ENCODE measurements at regions not wholly inside any gene's neighbourhood (a gene's known extent, or its start where the extent isn't known, plus 50 kb on each side); places are given as distances from the start of the nearest gene placed in this dataset.
"Not testable (repeated sequence)": the region's sequence is repeated elsewhere in the genome, so short reads cannot be mapped to it uniquely, and the experiment has no call there.

DNA sequence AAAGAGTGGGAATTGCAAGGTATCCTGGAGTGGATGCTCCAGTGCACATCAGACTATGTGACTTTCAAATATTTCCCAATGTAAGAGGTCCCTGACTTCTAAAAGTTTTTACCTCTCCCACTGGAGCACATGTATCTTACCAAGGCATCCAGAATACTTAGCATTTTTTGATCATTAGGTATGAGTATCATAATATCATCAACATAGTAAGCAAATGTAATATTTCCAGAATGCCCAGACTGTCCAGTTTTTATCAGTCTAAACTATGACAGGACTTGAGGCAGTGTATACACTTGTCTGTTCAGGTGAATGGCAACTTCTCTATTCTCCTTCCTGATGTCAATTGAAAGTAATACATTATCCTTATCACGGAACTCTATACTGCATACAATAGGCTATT lies 924.6 kb upstream of the GJE1 start:
- no peak for DNase-seq

DNA sequence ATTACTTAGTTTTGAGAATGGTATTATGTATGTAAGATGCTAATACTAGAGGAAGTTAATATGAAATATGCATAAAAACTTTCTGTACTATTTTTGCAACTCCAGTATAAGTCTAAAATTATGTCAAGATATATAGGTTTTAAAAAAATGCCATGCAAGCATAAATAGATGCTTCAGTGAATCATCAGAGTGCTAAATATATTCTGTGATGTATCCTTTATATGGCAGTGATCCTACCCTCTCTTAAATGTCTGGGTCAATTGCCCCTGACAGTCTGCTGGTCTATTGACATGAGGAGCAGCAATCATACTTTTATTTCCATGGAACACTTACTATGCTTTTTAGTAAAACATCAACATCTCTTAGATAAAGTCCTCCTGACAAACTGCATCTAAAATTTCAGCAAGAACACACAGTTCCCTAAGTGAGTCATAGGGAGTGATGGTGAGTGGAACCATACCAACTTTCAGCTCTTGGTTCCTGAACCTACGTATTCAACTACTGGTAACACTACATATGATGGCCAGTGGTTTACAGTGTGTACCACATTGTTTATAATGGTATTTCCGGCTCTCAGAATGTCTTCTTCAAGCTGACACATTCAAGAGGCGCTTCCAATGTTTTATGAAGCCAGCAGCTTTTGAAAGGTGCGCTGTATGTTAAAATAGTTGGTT lies 928.7 kb upstream of the GJE1 start:
- DNase-seq, result no peak

DNA sequence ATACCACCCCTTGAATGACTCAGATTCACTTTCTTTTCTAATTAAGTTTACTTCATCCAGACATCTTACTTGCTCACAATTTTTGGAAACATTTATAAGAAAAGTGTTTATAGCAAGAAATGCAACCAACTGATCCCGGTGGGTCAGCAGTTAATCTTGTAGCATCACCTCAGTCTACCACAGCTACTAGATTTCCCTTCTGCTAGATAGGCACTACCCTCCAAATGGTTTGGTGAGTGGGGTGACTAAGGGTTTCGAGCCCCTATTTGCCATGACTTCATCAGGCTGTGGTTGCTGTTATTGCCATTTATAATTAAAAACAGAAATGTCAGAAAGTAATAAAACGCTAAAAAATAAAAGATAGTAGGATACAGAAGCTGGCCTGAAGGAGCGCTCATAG lies 930.1 kb upstream of the GJE1 start:
- no peak for DNase-seq

DNA sequence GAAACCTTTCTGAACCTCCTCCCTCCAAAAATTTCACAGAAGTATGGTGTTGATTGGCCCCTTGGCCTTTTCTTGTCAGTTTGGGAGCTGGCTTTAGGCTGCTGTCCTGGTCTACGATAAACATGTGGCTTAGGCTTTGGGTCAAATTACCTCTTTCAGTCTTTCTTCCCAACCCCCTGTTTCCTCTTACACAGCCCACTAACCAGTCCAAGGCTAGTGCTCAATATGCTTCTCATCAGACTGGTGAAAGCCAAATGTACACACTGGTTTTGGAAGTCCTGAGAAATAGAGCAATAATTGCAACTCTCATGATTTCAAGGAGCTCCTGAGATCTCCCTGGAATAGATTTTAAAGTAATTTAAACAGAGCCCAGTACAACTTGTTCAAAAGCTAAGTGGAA lies 933.7 kb upstream of the GJE1 start:
- DNase-seq, result no peak

DNA sequence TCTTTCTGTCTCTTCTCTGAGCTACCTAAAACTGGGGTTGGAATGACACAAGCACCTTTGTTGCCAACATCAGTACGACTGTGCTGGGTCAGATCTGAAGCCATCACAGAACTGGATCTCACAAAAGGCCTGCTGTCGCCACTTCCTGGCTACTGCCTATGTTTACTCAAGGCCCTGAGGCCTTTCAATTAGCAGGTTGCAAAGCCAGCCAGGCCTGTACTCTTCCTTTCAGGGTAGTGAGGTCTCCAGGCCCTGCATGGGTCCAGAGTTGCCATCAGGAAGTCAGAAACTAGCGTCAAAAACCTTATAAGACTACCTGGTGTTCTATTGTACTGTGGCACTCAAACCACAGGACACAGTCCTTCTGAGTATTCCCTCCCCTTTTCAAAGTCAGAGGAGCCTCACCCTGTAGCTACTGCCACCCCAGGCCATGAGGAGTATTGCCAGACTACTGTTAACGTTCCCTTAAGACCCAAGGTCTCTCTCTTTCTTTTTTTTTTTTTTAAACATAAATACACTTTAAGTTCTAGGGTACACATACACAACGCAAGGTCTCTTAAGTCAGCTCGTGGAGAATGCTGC lies 937.4 kb upstream of the GJE1 start:
- no peak for DNase-seq

DNA sequence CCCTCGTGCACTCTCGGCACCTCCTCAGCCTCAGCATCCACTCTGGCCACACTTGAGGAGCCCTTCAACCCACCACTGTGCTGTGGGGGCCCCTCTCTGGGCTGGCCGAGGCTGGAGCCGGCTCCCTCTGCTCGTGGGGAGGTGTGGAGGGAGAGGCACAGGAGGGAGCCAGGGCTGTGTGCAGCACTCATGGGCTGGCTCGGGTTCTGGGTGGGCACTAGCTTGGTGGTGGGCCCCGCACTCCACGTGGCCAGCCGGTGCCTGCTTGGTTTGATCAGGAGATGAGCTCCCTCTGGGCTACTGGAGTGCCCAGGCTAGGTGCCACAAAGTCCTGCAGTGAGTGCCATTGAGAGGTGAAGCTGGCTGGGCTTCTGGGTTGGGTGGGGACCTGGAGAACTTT lies 949.4 kb upstream of the GJE1 start:
- no peak for DNase-seq

DNA sequence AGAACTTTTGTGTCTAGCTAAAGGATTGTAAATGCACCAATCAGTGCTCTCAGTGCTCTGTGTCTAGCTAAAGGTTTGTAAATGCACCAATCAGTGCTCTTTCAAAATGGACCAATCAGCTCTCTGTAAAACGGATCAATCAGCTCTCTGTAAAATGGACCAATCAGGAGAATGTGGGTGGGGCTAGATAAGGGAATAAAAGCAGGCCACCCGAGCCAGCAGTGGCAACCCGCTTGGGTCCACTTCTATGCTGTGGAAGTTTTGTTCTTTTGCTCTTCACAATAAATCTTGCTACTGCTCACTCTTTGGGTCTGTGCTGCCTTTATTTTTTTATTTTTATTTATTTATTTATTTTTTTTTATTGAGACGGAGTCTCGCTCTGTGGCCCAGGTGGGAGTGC lies 957.3 kb upstream of the GJE1 start:
- DNase-seq, result not testable (repeated sequence)

DNA sequence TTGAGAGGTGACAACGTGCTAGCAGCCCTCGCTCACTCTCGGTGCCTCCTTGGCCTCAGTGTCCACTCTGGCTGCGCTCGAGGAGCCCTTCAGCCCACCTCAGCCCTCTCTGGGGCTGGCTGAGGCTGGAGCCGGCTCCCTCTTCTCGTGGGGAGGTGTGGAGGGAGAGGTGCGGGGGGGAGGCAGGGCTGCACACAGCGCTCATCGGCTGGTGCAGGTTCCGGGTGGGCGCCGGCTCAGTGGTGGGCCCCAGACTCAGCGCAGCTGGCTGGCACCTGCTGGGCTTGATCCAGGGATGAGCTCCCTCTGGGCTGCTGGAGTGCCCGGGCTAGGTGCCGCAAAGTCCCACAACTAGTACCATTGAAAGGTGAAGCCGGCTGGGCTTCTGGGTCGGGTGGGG lies 957.8 kb upstream of the GJE1 start:
- no peak for DNase-seq

DNA sequence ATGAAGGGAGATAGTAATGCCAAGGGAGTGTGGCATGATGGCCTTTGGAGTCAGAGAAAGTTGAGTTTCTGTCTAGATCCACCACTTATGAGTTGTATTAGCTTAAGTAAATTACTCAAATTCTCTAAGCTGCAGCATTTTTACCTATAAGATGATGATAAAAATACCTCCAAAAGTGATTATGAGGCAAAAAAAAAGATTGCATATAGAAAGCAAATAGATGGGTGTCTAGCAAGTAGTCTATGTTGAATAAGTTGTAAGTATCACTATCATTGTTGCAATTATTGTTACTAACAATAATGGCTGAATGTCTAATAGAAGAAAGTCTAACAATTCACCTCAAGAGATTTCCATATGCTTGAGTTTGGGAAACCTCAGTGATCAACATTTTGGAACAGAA lies 959.2 kb upstream of the GJE1 start:
- no peak for DNase-seq

DNA sequence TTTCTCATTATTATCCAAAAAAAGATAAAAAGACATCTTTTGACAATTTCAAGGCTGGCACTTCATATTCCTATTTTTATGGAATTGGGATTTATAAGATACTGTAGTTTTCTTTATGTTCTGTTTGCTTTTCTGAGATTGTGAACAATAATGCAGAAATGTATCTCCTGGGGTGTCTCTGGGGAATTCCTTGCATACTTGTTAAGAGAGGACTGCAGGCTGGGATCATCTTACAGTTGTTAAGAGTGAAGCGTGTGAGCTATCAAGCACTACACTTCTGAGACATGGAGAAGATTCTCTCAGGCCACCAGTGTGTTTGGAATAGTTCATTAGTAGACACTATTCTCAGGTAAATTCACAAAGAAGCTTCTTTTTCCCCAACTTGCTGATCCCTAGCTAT lies 963.3 kb upstream of the GJE1 start:
- no peak for DNase-seq

DNA sequence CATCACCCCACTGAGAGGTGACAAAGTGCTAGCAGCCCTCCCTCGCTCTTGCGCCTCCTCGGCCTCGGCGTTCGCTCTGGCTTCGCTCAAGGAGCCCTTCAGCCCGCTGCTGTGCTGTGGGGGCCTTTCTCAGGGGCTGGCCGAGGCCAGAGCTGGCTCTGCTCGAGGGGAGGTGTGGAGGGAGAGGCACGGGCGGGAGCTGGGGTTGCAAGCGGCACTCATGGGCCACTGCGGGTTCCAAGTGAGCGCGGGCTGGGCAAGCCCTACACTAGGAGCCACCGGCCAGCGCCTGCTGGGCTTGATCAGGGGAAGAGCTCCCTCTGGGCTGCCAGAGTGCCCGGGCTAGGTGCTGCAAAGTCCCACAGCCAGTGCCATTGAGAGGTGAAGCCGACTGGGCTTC lies 964.8 kb upstream of the GJE1 start:
- no peak for DNase-seq

DNA sequence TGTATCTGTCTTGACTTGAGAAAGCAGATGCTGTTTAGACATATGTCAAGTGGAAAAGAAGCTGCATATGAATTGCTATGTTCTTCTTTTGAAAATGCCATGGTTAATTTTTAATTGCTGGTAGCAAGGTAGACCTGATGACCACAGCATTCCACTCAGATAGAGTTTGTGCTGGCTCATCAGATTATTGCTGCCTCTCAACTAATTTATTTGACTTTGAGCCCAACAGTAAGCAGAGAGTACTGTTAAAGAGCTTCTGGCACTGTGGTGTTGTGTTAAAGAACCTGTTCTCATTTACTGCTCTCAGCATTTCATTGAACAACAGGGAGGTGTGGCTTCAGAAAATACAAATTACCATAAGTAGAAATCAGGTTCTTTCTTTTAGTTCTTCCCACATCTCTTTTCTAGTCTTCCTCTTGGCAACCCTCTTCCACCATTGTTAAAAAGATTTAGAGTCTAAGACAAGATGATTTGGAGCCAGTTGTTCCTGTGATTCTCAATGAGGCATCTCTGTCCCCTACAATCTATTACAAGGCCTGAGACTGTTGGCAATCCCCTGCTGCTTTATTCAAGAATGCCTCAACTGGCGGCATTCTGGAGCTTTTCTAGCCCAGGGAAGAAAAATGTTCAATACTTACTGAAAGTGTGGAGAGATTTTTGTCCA lies 967.6 kb upstream of the GJE1 start:
- DNase-seq, result no peak

DNA sequence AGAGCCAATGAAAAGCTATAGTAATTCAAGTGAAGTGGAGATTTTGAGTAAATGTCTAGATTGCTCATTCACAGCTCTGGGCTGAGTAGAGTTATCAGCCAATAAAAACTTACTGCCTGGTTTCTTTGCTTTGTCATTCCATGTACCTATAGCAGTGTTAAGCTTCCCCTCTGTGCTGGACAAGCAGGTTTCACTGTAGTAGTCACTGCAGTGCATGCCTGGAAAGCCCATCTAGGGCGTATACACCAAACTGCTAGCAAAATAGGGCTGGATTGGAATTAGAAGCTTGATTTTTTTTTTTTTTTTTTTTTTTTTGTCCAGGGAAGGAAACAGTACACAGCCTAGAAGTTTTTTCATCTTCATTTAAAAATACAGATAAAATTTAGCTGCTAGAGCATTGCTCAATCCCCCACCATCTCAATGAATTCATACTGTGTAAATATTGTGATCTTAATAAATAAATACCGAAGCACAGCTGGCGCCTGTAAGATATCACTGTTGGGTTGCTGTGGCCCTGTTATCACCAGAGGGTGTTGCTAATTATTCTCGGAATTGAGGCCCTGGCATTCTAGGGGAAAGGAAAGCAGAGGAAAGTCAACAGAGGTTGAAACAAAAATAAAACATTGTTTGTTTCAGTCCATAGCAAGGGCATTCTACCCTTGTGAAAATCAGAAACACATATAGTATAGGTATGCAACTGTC lies 968.5 kb upstream of the GJE1 start:
- no peak for DNase-seq

DNA sequence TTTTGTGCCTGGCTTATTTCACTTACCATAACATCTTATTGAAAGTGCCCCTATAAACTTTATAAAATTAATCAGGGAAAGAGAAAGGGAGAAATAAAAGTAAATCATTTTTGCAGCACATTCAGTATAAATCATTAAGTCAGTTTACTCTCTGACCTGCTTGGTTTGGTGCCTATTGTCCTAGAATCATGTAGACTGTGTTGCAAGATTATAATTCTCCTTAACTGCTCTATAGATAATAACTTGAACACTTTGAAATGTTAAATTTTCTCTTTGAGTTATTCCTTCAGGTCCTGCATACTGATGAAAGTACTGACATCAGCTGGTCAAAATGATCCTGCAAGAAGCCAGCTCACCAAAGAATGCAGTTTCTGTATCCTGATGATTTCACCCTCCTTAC lies 969.6 kb upstream of the GJE1 start:
- no peak for DNase-seq

DNA sequence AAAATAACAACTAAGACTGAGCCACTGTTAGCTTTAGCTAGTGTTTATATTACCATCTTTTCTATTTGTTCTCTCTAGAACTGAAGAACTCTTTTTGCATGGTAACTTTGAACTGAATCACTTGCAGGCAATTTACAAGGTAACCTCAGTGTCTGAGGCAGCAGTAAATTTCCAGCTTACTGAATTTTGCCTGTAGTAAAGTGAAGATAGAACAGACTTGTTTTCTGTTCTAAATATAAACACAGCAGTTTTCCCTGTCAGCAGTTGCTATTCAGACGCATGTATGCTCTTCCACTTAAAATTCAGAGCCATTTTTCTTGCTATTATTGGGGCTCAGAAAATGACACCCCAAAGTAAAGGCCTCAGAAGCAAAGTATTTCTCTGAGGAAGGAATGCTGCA lies 974.0 kb upstream of the GJE1 start:
- no peak for DNase-seq

DNA sequence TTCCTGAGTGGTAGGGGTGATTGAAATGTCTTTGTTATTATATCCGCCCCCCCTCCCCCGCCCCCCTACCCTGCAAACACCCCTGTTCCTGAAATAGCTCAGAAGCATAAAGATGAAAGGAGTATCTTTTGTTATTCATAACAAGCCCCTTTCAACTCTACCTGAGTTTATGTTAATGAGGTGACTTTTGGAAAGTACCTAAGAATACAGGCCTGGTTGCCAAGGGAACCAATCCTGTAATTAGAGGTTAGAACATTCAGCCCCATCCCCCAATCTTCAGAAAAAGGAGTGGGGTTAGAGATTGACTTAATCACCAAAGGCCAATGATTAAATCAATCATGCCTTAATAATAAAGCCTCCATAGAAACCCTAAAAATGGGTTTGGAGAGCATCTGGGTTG lies 979.2 kb upstream of the GJE1 start:
- peak; percentile 25 for DNase-seq

DNA sequence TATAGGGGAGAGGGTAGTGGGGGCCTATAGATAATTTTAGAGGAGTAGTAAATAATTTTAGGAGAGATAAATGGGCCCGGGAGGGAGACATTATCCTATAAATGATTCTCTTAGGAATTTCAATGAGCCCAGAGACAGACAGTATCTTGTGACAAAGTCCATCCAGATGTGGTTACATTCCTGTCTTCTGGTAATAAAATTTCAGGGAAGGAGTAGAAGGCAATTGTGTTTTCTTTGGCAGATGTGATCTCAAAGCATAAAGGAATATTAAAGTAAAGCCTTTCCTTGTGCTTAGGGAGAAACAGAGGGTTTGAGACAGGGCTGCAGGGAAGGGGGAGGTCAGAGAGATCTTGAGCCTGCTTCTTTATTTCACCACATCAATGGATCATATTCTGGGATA lies 979.8 kb upstream of the GJE1 start:
- DNase-seq, result no peak

DNA sequence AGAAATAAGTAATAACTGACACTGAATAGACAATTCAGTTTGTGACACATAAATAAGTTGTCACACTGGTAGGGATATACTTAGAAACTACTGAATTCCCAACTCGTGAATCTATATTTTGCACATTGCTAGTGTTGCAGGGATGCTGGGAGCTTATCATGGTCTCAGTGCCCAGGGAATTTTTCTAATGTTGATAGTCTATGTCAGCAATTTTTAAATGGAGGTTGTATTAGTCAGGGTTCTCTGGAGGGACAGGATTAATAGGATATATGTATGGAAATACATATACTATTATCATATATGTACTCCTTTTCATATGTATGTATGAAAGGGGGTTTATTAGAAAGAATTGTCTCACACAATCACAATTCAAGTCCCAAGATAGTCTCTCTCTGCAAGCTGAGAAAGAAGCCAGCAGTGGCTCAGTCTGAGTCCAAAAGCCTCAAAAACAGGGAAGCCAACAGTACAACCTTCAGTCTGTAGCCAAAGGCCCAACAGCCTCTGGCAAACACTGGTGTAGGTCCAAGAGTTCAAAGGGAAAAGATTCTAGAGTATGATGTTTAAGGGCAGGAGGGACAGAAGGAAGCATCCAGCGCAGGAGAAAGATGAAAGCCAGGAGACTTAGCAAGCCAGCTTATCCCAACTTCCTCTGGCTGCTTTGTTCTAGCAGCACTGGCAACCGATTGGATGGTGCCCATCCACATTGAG lies 980.9 kb upstream of the GJE1 start:
- no peak for DNase-seq

DNA sequence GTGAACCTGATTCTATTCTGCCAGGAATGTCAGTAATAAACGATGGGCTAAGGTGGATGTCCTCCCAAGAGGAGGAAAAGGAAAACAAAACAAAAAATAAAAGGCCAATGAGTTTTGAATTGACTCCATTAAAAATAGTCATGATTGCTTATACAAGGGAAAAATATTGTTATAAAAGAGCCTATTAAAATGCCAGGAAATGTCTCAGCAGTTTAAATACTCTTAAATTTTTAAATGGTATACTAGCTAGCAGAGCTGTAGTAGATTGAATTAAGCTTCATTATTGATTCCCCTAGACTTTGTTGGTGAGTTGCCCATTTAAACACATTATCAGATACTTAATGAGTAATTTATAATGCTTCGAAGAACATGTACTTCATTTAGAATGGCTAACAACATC lies 990.9 kb upstream of the GJE1 start:
- DNase-seq, result no peak

DNA sequence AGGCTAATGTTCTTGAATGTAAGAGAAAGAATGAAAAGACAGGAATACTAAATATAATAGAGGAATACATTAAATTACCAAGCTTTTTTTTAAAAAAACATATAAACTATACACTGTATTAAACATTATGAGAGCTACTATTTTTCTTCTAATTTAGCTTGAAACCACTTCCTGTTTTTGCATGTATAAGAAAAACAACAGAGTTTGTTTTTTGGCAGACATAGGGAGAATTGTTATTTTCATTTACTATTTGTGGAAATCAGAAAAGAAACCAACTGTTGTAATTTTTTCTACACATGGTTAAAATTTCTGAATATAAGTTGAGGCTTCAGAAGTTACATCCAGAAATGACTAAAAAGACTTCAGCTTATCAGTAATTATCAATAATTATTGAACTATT lies 991.8 kb upstream of the GJE1 start:
- no peak for DNase-seq

DNA sequence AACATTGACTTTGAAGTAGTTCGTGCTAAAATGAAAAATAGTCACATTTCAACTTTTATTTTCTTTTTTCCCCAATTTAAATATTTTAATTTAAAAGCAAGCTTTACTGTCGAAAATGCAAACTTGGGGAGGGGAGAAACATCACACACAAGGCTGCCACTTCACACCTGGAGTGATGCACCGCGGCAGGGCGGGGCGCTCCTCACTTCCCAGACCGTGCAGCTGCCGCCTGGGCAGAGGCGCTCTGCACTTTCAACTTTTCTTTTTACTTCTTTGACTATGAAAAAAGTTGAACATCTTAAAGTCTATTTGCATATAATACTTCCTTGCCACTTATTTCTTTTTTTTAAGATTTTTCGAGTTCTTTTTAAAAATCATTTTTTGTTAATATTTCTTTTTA lies 993.3 kb upstream of the GJE1 start:
- DNase-seq, result no peak

DNA sequence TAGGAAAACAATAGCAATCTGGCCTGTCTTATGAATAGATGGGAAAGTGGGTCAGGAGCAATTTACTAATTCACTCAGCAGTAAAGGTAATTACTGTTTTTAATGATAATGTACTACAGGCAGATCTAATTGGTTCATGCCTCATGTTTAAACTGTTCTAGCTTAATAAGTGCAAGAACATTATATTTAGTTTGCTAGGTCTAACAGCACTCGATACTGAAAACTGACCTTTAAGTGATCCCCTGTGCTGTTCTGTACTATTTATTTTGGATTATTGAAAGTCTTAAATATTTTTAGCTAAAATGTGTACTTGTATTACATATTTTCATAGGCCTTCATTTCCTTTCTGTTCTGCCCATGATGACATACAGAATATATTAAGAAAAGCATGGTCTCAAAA lies 998.0 kb upstream of the GJE1 start:
- no peak for DNase-seq

DNA sequence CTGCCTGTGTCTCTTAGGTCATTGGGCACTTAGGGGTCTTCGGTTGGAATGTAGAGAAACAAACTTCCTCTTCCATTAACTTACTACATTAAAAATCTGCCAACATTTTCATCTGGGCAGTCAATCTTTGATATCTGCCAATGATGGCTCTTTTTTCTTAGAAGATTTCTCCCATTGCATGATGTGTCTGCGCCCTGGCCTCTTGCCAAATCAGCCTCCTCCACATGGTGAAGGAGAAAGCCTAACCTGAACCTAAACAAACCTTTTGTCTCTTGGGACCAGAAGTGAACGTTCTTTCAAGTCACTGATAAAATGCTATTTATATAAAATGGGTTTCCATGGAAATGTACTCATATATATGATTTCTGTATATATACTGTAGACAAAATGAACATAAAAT lies 998.9 kb upstream of the GJE1 start:
- no peak for DNase-seq

DNA sequence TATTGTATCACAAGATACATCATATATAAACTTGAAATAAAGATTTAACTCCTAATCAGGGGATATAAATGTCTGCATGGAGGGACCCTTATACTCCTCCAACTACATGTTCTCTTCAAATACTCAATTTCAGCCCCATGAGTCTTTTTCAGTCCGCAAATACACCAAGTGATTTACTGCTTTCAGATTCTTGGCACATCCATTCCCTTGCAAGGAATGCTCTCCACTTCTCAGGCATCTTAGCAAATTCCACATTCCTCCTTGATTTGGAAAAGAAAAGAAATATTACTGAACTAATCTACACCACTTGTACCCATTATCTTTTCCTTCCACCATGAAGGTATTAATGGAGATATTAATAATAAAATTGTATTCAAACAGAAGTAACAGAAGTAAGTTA lies 999.4 kb upstream of the GJE1 start:
- no peak for DNase-seq

Measured in stimulated activated CD4-positive, alpha-beta T cell treated with anti-CD3 and anti-CD28 coated beads, Interleukin-15, amount 100 ng/mL, for 24 hours (primary cell).